K562 (cell line): ENCODE measurements at regions not wholly inside any gene's neighbourhood (a gene's known extent, or its start where the extent isn't known, plus 50 kb on each side); places are given as distances from the start of the nearest gene placed in this dataset.

Experiments used
- ATAC-seq: fragments of 200-7000 bp; cut with Tn5 transposase; 3 replicates; pipeline ENCODE4 v1.9.1; 2020; ENCODE audit warnings: moderate library complexity
- BruUV-seq: library from RNA; stranded (reverse); fragments of 400-500 nt; replicated peaks from 2 replicates; lab custom pipeline; 2021; lab: Mats Ljungman, UMichigan
- CTCF ChIA-PET: fragments of 300-600 bp; formaldehyde crosslinking; extraction: SDS; loops from one replicate; lab custom pipeline; 2021; ENCODE audit warnings: low intra/inter-chr PET ratio; lab: Yijun Ruan, JAX
- POLR2A ChIA-PET: fragments of 300-600, 350-650 bp; sonication (Branson Sonifier 250); formaldehyde crosslinking; extraction: SDS; loops from one replicate; lab custom pipeline; 2021; ENCODE audit warnings: antibody characterized with exemption, inconsistent platforms; lab: Yijun Ruan, JAX
- DNase-seq, 4 experiments: peaks; one replicate each; pipeline versions ENCODE4 v3.0.0 to v3.0.0-alpha.2; 2011 to 2018; ENCODE audit warnings: low spot score in 3 of 4, mixed read lengths in 3 of 4; ENCODE audit errors: extremely low read depth in 1 of 4
- FAIRE-seq: peaks from 2 replicates; lab custom pipeline; 2011; peaks lifted over from hg19 to GRCh38; lab: Jason Lieb, UNC
- H2AFZ ChIP-seq: 2 replicates; pipeline ENCODE4 v1.6.0; 2011; ENCODE audit warnings: low read depth, low read length, control low read depth, inconsistent platforms
- H3K27ac ChIP-seq: fragments of 200-600 bp; 3 replicates; pipeline ENCODE4 v1.8.0; 2011; ENCODE audit warnings: low read depth, mild to moderate bottlenecking, control low read depth, inconsistent platforms, low read length, moderate library complexity, mixed read lengths; ENCODE audit errors: extremely low read depth
- H3K27me3 ChIP-seq, 2 experiments: fragments of 300-600 bp in 1 of 2; 2 replicates in 1 of 2; 3 replicates in 1 of 2; pipeline versions ENCODE4 v1.6.0 to v1.8.0; 2011; ENCODE audit warnings: inconsistent platforms in 2 of 2, low read length in 2 of 2, mild to moderate bottlenecking in 1 of 2, mixed read lengths in 1 of 2, moderate library complexity in 1 of 2; ENCODE audit not compliant: control insufficient read depth in 2 of 2, insufficient read depth in 2 of 2
- H3K36me3 ChIP-seq: fragments of 300-600 bp; 3 replicates; pipeline ENCODE4 v1.8.0; 2011; ENCODE audit warnings: mild to moderate bottlenecking, low read length, inconsistent platforms; ENCODE audit not compliant: control insufficient read depth, insufficient read depth
- H3K4me1 ChIP-seq, 2 experiments: fragments of 200-600 bp in 1 of 2; replicated peaks in 1 of 2; 2 replicates in 1 of 2; 3 replicates in 1 of 2; pipeline versions ENCODE4 v1.5.1 to v1.8.0; 2011; ENCODE audit warnings: inconsistent platforms in 2 of 2, low read length in 2 of 2, mild to moderate bottlenecking in 1 of 2, mixed read lengths in 1 of 2, moderate library complexity in 1 of 2; ENCODE audit not compliant: control insufficient read depth in 2 of 2, insufficient read depth in 2 of 2
- H3K4me2 ChIP-seq: 2 replicates; pipeline ENCODE4 v1.6.1; 2011; ENCODE audit warnings: low read length, control low read depth, inconsistent platforms, mixed read lengths; ENCODE audit not compliant: insufficient read depth
- H3K4me3 ChIP-seq: fragments of 200-600 bp; sonication (generic), shearing (Covaris generic); 2 replicates; pipeline ENCODE4 v1.5.1; 2016; ENCODE audit warnings: control low read depth, inconsistent platforms
- H3K79me2 ChIP-seq: fragments of 200-600 bp; 3 replicates; pipeline ENCODE4 v1.8.0; 2011; ENCODE audit warnings: low read length, inconsistent platforms; ENCODE audit not compliant: control insufficient read depth, insufficient read depth
- H3K9ac ChIP-seq, 2 experiments: 2 replicates each; pipeline versions ENCODE4 v1.6.0 to v1.6.1; 2011; ENCODE audit warnings: low read depth in 2 of 2, low read length in 2 of 2, control low read depth in 1 of 2, inconsistent platforms in 1 of 2, mild to moderate bottlenecking in 1 of 2, mixed read lengths in 1 of 2; ENCODE audit not compliant: insufficient read depth in 1 of 2
- H3K9me1 ChIP-seq: one replicate; pipeline ENCODE4 v1.6.0; 2011; ENCODE audit warnings: inconsistent platforms, mild to moderate bottlenecking, low read length, moderate library complexity; ENCODE audit not compliant: control insufficient read depth, insufficient read depth
- H3K9me3 ChIP-seq: replicated peaks from 2 replicates; pipeline ENCODE4 v1.5.1; 2011; ENCODE audit warnings: low read depth, low read length, inconsistent platforms; ENCODE audit not compliant: control insufficient read depth, insufficient read depth
- H4K20me1 ChIP-seq: replicated peaks from 2 replicates; pipeline ENCODE4 v1.6.1; 2011; ENCODE audit warnings: low read length, inconsistent platforms, mixed read lengths; ENCODE audit not compliant: control insufficient read depth, insufficient read depth
- MAZ ChIP-seq, 2 experiments: fragments of 450-650 bp in 1 of 2; sonication (generic) in 1 of 2; formaldehyde crosslinking; IDR thresholded peaks in 1 of 2; conservative IDR thresholded peaks in 1 of 2; 2 replicates each; pipeline versions ENCODE4 v1.4.0 to v1.5.0; 2020; ENCODE audit warnings: mild to moderate bottlenecking in 1 of 2, missing genetic modification reagents in 1 of 2
- RB1 ChIP-seq: fragments of 450-650 bp; IDR thresholded peaks from 2 replicates; pipeline ENCODE4 v1.6.1; 2017; ENCODE audit warnings: low read depth, mild to moderate bottlenecking
- U2AF2 ChIP-seq: fragments of 200-400 bp; formaldehyde crosslinking; optimal IDR thresholded peaks from 2 replicates; pipeline ENCODE3; 2017; ENCODE audit warnings: low read depth, mild to moderate bottlenecking, low read length
- ZNF124 ChIP-seq: sonication (generic); formaldehyde crosslinking; IDR thresholded peaks from 2 replicates; pipeline ENCODE4 v1.8.1; 2022; ENCODE audit warnings: missing genetic modification reagents
- ZNF23 ChIP-seq: fragments of 250-450 bp; sonication (Bioruptor Pico); IDR thresholded peaks from 2 replicates; pipeline ENCODE4 v1.4.0; 2020; ENCODE audit warnings: mild to moderate bottlenecking
- WGBS: fragments of 100-300 bp; shearing (Covaris generic); methylation state at CpG from one replicate; pipeline ENCODE4 v1.1.6; 2016; ENCODE audit warnings: low coverage, mixed read lengths; ENCODE audit not compliant: insufficient coverage; ENCODE audit errors: missing lambda C conversion rate; 5-methylcytosine and 5-hydroxymethylcytosine counted together
- in situ Hi-C: fragments of 300-500 bp; cut with MboI; formaldehyde crosslinking; loops from 4 replicates; pipeline ENCODE4 v1.15.0; 2018; ENCODE audit warnings: inconsistent platforms, mixed read lengths
- intact Hi-C: fragments of 100-400 bp; cut with micrococcal nuclease; formaldehyde crosslinking; loops from 2 replicates; pipeline ENCODE4 v1.14.2; 2022
- TF ChIP-seq, protein P1 (sequence below): fragments of 450-650 bp; IDR thresholded peaks from 2 replicates; pipeline ENCODE4 v1.7.1; 2018; ENCODE audit warnings: mild to moderate bottlenecking, low read depth; ENCODE audit not compliant: partially characterized antibody
- TF ChIP-seq, protein P2 (sequence below), 2 experiments: fragments of 450-650 bp; IDR thresholded peaks; 2 replicates each; pipeline ENCODE4 v1.6.1; 2018; ENCODE audit warnings: mild to moderate bottlenecking in 2 of 2, low read depth in 1 of 2; ENCODE audit not compliant: partially characterized antibody in 2 of 2
- TF ChIP-seq, protein P3 (sequence below): sonication (generic); IDR thresholded peaks from 2 replicates; pipeline ENCODE4 v1.6.1; 2016
- TF ChIP-seq, protein P4 (sequence below): fragments of 450-650 bp; IDR thresholded peaks from 2 replicates; pipeline ENCODE4 v1.7.0; 2016; ENCODE audit warnings: borderline replicate concordance
- TF ChIP-seq, protein P5 (sequence below): sonication (generic); formaldehyde crosslinking; IDR thresholded peaks from 2 replicates; pipeline ENCODE4 v1.5.0; 2020; ENCODE audit warnings: missing genetic modification reagents
- TF ChIP-seq, protein P6 (sequence below): fragments of 250-450 bp; sonication (Bioruptor Pico); IDR thresholded peaks from 2 replicates; pipeline ENCODE4 v1.4.0; 2020

DNA sequence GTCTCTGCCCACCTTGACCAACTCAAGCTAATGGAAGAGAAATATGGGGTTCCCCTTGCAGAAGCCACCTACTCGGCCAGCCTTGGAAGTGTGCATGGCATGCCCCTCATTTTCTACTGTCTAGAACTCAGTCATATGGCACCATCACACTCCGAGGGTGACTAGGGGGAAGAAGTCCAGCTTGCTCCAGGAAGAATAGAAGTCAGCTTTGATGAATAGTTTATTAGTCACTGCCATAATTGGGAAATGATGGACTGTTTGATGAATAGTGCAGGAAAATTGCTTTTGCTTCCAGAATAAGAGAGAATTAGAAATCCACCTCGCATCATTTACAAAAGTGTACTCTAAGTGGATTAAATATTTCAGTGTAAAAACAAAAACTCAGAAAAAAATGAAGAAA lies 1030.6 kb downstream of the VRK1 start:
- POLR2A ChIA-PET, result no interaction called here
- CTCF ChIA-PET, result no interaction called here
- Histone ChIP-seq H3K27me3 (no peaks in the 10 kb centered on the region), H3K79me2 (no peaks in the 10 kb centered on the region), H3K9me3 (no peaks in the 10 kb centered on the region), H2AFZ (no peak overlapping the region), H3K9me1 (no peaks in the 10 kb centered on the region), H3K4me3 (no peak overlapping the region), H3K27ac (no peak overlapping the region), H3K4me1 (no peaks in the 10 kb centered on the region), H3K9ac (no peak overlapping the region), H4K20me1 (no peaks in the 10 kb centered on the region), H3K4me2 (no peak overlapping the region), H3K36me3 (no peaks in the 10 kb centered on the region)
- intact Hi-C loops, result no loop called here
- FAIRE-seq (no peak), ATAC-seq (no peak), DNase-seq (no peak)
- in situ Hi-C loops, result no loop called here
- 0% methylated on average over 2 of the region's 3 CpGs for WGBS
- no TSS peak for BruUV-seq
- TF ChIP-seq ZNF124 (CRISPR knock-in tag) (no peak), MAZ (CRISPR knock-in tag; conservative IDR thresholded peaks at IDR 0.05 in 1 of 2, IDR thresholded peaks at IDR 0.05 in 1 of 2) (no peak), ZNF23 (CRISPR knock-in tag) (no peak), U2AF2 (no peak), RB1 (no peak)
- TF ChIP-seq, protein P1, sequence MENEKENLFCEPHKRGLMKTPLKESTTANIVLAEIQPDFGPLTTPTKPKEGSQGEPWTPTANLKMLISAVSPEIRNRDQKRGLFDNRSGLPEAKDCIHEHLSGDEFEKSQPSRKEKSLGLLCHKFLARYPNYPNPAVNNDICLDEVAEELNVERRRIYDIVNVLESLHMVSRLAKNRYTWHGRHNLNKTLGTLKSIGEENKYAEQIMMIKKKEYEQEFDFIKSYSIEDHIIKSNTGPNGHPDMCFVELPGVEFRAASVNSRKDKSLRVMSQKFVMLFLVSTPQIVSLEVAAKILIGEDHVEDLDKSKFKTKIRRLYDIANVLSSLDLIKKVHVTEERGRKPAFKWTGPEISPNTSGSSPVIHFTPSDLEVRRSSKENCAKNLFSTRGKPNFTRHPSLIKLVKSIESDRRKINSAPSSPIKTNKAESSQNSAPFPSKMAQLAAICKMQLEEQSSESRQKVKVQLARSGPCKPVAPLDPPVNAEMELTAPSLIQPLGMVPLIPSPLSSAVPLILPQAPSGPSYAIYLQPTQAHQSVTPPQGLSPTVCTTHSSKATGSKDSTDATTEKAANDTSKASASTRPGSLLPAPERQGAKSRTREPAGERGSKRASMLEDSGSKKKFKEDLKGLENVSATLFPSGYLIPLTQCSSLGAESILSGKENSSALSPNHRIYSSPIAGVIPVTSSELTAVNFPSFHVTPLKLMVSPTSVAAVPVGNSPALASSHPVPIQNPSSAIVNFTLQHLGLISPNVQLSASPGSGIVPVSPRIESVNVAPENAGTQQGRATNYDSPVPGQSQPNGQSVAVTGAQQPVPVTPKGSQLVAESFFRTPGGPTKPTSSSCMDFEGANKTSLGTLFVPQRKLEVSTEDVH, result no peak
- TF ChIP-seq, protein P2, sequence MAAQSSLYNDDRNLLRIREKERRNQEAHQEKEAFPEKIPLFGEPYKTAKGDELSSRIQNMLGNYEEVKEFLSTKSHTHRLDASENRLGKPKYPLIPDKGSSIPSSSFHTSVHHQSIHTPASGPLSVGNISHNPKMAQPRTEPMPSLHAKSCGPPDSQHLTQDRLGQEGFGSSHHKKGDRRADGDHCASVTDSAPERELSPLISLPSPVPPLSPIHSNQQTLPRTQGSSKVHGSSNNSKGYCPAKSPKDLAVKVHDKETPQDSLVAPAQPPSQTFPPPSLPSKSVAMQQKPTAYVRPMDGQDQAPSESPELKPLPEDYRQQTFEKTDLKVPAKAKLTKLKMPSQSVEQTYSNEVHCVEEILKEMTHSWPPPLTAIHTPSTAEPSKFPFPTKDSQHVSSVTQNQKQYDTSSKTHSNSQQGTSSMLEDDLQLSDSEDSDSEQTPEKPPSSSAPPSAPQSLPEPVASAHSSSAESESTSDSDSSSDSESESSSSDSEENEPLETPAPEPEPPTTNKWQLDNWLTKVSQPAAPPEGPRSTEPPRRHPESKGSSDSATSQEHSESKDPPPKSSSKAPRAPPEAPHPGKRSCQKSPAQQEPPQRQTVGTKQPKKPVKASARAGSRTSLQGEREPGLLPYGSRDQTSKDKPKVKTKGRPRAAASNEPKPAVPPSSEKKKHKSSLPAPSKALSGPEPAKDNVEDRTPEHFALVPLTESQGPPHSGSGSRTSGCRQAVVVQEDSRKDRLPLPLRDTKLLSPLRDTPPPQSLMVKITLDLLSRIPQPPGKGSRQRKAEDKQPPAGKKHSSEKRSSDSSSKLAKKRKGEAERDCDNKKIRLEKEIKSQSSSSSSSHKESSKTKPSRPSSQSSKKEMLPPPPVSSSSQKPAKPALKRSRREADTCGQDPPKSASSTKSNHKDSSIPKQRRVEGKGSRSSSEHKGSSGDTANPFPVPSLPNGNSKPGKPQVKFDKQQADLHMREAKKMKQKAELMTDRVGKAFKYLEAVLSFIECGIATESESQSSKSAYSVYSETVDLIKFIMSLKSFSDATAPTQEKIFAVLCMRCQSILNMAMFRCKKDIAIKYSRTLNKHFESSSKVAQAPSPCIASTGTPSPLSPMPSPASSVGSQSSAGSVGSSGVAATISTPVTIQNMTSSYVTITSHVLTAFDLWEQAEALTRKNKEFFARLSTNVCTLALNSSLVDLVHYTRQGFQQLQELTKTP (IDR thresholded peaks at IDR 0.05; ENCODE audit: low read depth in 1 of 2, partially characterized antibody in 2 of 2), result no peak
- TF ChIP-seq, protein P3, sequence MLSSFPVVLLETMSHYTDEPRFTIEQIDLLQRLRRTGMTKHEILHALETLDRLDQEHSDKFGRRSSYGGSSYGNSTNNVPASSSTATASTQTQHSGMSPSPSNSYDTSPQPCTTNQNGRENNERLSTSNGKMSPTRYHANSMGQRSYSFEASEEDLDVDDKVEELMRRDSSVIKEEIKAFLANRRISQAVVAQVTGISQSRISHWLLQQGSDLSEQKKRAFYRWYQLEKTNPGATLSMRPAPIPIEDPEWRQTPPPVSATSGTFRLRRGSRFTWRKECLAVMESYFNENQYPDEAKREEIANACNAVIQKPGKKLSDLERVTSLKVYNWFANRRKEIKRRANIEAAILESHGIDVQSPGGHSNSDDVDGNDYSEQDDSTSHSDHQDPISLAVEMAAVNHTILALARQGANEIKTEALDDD, result no peak
- TF ChIP-seq, protein P4, sequence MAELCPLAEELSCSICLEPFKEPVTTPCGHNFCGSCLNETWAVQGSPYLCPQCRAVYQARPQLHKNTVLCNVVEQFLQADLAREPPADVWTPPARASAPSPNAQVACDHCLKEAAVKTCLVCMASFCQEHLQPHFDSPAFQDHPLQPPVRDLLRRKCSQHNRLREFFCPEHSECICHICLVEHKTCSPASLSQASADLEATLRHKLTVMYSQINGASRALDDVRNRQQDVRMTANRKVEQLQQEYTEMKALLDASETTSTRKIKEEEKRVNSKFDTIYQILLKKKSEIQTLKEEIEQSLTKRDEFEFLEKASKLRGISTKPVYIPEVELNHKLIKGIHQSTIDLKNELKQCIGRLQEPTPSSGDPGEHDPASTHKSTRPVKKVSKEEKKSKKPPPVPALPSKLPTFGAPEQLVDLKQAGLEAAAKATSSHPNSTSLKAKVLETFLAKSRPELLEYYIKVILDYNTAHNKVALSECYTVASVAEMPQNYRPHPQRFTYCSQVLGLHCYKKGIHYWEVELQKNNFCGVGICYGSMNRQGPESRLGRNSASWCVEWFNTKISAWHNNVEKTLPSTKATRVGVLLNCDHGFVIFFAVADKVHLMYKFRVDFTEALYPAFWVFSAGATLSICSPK, result no peak
- TF ChIP-seq, protein P5, sequence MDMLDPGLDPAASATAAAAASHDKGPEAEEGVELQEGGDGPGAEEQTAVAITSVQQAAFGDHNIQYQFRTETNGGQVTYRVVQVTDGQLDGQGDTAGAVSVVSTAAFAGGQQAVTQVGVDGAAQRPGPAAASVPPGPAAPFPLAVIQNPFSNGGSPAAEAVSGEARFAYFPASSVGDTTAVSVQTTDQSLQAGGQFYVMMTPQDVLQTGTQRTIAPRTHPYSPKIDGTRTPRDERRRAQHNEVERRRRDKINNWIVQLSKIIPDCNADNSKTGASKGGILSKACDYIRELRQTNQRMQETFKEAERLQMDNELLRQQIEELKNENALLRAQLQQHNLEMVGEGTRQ, result no peak
- TF ChIP-seq, protein P6, sequence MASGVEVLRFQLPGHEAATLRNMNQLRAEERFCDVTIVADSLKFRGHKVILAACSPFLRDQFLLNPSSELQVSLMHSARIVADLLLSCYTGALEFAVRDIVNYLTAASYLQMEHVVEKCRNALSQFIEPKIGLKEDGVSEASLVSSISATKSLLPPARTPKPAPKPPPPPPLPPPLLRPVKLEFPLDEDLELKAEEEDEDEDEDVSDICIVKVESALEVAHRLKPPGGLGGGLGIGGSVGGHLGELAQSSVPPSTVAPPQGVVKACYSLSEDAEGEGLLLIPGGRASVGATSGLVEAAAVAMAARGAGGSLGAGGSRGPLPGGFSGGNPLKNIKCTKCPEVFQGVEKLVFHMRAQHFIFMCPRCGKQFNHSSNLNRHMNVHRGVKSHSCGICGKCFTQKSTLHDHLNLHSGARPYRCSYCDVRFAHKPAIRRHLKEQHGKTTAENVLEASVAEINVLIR, result no peak
